Ascending aorta (tissue), 2 donors: ENCODE measurements at regions not wholly inside any gene's neighbourhood (a gene's known extent, or its start where the extent isn't known, plus 50 kb on each side); places are given as distances from the start of the nearest gene placed in this dataset.

Experiments
- DNase-seq, 2 donors: peaks; one replicate each; pipeline ENCODE4 v3.0.0-alpha.2; 2019; ENCODE audit warnings: low spot score in 2 of 2
- H3K27ac ChIP-seq, 2 donors: fragments of 200-600 bp; sonication (generic); one replicate each; pipeline ENCODE4 v1.5.1; 2016 to 2017; ENCODE audit warnings: mild to moderate bottlenecking in 1 of 2
- H3K27me3 ChIP-seq: fragments of 200-600 bp; sonication (generic); one replicate; pipeline ENCODE4 v1.5.1; 2017
- H3K36me3 ChIP-seq, 2 donors: fragments of 200-600 bp; sonication (generic); one replicate each; pipeline ENCODE4 v1.5.1; 2016
- H3K4me1 ChIP-seq, 2 donors: fragments of 200-600 bp; sonication (generic); one replicate each; pipeline ENCODE4 v1.5.1; 2016 to 2017; ENCODE audit warnings: mild to moderate bottlenecking in 1 of 2
- H3K4me3 ChIP-seq, 2 donors: fragments of 200-600 bp; sonication (generic); one replicate each; pipeline ENCODE4 v1.5.1; 2016 to 2017; ENCODE audit warnings: mild to moderate bottlenecking in 1 of 2
- H3K9me3 ChIP-seq, 2 donors: fragments of 200-600 bp; sonication (generic); one replicate each; pipeline ENCODE4 v1.5.1; 2016
- CTCF ChIP-seq, 3 experiments: fragments of 200-600 bp in 2 of 3; fragments of 450-650 bp in 1 of 3; sonication (generic) in 2 of 3; IDR thresholded peaks; one replicate each; pipeline ENCODE4 v1.5.1; 2016 to 2019; ENCODE audit warnings: antibody characterized with exemption in 3 of 3, mild to moderate bottlenecking in 1 of 3, moderate library complexity in 1 of 3
- intact Hi-C: fragments of 100-400 bp; cut with DNase I; formaldehyde crosslinking; loops from one replicate; pipeline ENCODE4 v1.15.1; 2023

- Histone ChIP-seq H3K4me1 (no peaks in the 10 kb centered on the region), H3K4me3 (no peak overlapping the region), H3K27me3 (no peaks in the 10 kb centered on the region), H3K9me3 (no peaks in the 10 kb centered on the region), H3K27ac (no peak overlapping the region), H3K36me3 (no peaks in the 10 kb centered on the region)
- DNase-seq: no peak
- intact Hi-C loops: no loop called here
- TF ChIP-seq CTCF (IDR thresholded peaks at IDR 0.05): no peak
Measured at GRCh38 chr2:48129293-48129950, 185.1 kb upstream of the FOXN2 start.

GRCh38 chr2:48131539-48132270, 182.8 kb upstream of the FOXN2 start:
- H3K36me3 ChIP-seq: no peaks in the 10 kb centered on the region
- no peak overlapping the region for H3K4me3 ChIP-seq
- no peaks in the 10 kb centered on the region for H3K9me3 ChIP-seq
- no peak for DNase-seq
- no peaks in the 10 kb centered on the region for H3K27me3 ChIP-seq
- intact Hi-C loops: no loop called here
- H3K27ac ChIP-seq: no peak overlapping the region
- no peaks in the 10 kb centered on the region for H3K4me1 ChIP-seq
- no peak for TF ChIP-seq CTCF (IDR thresholded peaks at IDR 0.05)

GRCh38 chr2:48132271-48132625, 182.2 kb upstream of the FOXN2 start:
- Histone ChIP-seq H3K36me3 (no peaks in the 10 kb centered on the region), H3K27me3 (no peaks in the 10 kb centered on the region), H3K9me3 (no peaks in the 10 kb centered on the region), H3K4me1 (no peaks in the 10 kb centered on the region), H3K4me3 (no peak overlapping the region), H3K27ac (no peak overlapping the region)
- no peak for TF ChIP-seq CTCF (IDR thresholded peaks at IDR 0.05)
- intact Hi-C loops: no loop called here
- DNase-seq: no peak

GRCh38 chr2:48134704-48135103, 179.8 kb upstream of the FOXN2 start:
- H3K9me3 ChIP-seq: no peaks in the 10 kb centered on the region
- no peak for TF ChIP-seq CTCF (IDR thresholded peaks at IDR 0.05)
- H3K27me3 ChIP-seq: no peaks in the 10 kb centered on the region
- H3K4me1 ChIP-seq: no peaks in the 10 kb centered on the region
- no peaks in the 10 kb centered on the region for H3K36me3 ChIP-seq
- no peak overlapping the region for H3K27ac ChIP-seq
- DNase-seq: no peak
- H3K4me3 ChIP-seq: no peak overlapping the region
- intact Hi-C loops: no loop called here

- intact Hi-C loops: no loop called here
- TF ChIP-seq CTCF (IDR thresholded peaks at IDR 0.05): no peak
- H3K36me3 ChIP-seq: no peaks in the 10 kb centered on the region
- no peaks in the 10 kb centered on the region for H3K9me3 ChIP-seq
- no peak overlapping the region for H3K27ac ChIP-seq
- H3K4me3 ChIP-seq: no peak overlapping the region
- no peak for DNase-seq
- no peaks in the 10 kb centered on the region for H3K27me3 ChIP-seq
- no peaks in the 10 kb centered on the region for H3K4me1 ChIP-seq
Measured at GRCh38 chr2:48135797-48136196, 178.7 kb upstream of the FOXN2 start.
